PFSK-1 (cell line): ENCODE measurements at regions not wholly inside any gene's neighbourhood (a gene's known extent, or its start where the extent isn't known, plus 50 kb on each side); places are given as distances from the start of the nearest gene placed in this dataset.

ENCODE experiments used
- FOXP2 ChIP-seq: optimal IDR thresholded peaks from 2 replicates; pipeline ENCODE3; 2011; ENCODE audit warnings: borderline replicate concordance, control low read depth, inconsistent platforms; ENCODE audit not compliant: insufficient read depth; ENCODE audit errors: extremely low read length, extremely low read depth
- POLR2AphosphoS5 ChIP-seq: IDR thresholded peaks from 2 replicates; pipeline ENCODE4 v1.6.1; 2012; ENCODE audit warnings: low read depth, mild to moderate bottlenecking, control low read depth, low read length, moderate library complexity
- SIN3A ChIP-seq: IDR thresholded peaks from 2 replicates; pipeline ENCODE4 v1.6.1; 2012; ENCODE audit warnings: mild to moderate bottlenecking, low read length, moderate library complexity, borderline replicate concordance; ENCODE audit not compliant: insufficient read depth
- TAF1 ChIP-seq: IDR thresholded peaks from 2 replicates; pipeline ENCODE4 v1.6.1; 2012; ENCODE audit warnings: low read length, control low read depth, borderline replicate concordance; ENCODE audit not compliant: insufficient read depth
- TF ChIP-seq, protein P1 (sequence below), 2 experiments: IDR thresholded peaks; 2 replicates each; pipeline versions ENCODE4 v1.6.1 to v1.8.0; 2011 to 2012; ENCODE audit warnings: low read depth in 2 of 2, low read length in 2 of 2, control low read depth in 1 of 2, inconsistent platforms in 1 of 2, mild to moderate bottlenecking in 1 of 2, moderate library complexity in 1 of 2; ENCODE audit not compliant: insufficient read depth in 1 of 2

DNA sequence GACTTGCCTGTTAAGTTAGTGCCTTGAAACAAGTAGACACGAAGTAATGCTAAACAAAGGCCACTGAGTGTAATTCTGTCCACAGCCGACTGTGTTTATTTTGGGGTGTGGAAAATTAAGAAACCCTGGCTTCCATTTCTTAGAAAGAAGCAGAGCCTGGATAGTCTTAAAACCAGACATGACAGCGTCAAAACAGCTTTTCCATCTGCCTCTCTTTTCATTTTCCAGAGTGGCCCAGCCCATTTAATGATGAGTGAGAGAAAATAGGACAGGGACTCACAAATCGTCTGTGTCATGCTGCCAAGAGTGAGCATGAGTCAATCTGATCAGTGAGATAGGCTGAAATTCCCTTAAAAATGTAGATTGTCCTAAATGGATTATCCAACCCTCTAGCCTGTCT is 485.9 kb downstream of the JRKL start:
- TF ChIP-seq TAF1: no peak
- TF ChIP-seq, protein P1, sequence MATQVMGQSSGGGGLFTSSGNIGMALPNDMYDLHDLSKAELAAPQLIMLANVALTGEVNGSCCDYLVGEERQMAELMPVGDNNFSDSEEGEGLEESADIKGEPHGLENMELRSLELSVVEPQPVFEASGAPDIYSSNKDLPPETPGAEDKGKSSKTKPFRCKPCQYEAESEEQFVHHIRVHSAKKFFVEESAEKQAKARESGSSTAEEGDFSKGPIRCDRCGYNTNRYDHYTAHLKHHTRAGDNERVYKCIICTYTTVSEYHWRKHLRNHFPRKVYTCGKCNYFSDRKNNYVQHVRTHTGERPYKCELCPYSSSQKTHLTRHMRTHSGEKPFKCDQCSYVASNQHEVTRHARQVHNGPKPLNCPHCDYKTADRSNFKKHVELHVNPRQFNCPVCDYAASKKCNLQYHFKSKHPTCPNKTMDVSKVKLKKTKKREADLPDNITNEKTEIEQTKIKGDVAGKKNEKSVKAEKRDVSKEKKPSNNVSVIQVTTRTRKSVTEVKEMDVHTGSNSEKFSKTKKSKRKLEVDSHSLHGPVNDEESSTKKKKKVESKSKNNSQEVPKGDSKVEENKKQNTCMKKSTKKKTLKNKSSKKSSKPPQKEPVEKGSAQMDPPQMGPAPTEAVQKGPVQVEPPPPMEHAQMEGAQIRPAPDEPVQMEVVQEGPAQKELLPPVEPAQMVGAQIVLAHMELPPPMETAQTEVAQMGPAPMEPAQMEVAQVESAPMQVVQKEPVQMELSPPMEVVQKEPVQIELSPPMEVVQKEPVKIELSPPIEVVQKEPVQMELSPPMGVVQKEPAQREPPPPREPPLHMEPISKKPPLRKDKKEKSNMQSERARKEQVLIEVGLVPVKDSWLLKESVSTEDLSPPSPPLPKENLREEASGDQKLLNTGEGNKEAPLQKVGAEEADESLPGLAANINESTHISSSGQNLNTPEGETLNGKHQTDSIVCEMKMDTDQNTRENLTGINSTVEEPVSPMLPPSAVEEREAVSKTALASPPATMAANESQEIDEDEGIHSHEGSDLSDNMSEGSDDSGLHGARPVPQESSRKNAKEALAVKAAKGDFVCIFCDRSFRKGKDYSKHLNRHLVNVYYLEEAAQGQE (IDR thresholded peaks at IDR 0.05; ENCODE audit: insufficient read depth in 1 of 2, low read depth in 2 of 2, low read length in 2 of 2): no peak
- TF ChIP-seq FOXP2: no peak
- no peak for TF ChIP-seq SIN3A
- no peak for TF ChIP-seq POLR2AphosphoS5

DNA sequence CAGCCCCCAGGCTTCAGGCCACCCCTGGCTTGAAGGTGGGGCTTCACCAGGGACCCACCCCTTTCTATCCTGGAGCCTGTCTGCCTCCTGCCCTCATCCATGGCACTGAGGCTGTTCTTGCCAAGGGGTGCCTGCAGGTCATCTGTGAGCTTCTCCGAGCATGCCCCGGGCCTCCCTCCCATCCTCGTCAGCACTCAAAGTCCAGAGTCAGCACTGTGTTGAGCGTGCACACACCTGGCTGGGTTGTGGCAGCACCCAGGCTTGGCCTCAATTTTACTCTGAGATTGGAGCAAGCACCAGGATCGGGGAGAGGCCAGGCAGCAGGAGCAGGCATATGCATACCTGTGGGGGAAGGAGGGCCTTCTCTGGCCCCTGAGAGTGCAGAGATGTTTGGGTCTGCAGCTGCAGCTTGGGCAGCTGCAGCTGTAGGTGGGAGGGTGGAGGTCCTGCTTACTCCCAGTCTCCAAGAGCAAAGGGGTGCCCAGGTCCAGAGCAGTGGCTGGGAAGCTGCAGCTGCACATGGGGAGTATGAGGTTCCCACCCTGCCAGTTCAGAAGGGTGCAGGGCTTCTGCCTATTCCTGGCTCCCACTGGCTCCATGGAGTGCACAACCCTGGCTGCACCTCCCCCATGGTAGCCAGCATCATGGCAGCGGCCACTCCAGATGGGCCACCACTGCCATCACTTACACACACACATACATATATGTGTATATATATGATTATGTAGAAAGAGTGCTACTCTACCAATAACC is 488.7 kb downstream of the JRKL start:
- no peak for TF ChIP-seq POLR2AphosphoS5

DNA sequence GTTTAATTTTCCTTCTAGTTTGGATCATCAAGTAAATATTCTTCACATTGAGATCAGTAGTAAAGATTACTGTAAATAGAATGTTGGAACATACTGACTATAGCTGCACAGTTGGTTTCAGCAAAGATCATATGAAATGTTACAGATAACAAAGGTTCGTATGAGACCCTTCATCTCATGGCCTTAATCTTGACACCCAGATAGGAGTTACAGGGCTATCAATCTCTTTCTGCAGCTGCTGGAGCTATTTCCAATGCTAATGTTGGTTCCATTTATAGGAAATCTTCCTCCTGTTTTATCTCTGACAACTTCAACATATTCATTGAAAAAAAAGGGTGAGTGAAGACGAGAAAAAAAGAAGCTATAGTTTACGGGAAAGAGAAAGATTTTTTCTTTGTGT is 495.6 kb downstream of the JRKL start:
- TF ChIP-seq, protein P1 (IDR thresholded peaks at IDR 0.05; ENCODE audit: insufficient read depth in 1 of 2, low read depth in 2 of 2, low read length in 2 of 2): no peak
- TF ChIP-seq SIN3A (no peak), FOXP2 (no peak), POLR2AphosphoS5 (no peak), TAF1 (no peak)

GRCh38 chr11:96885912-96886311 is 496.1 kb downstream of the JRKL start:
- TF ChIP-seq, protein P1 (IDR thresholded peaks at IDR 0.05; ENCODE audit: insufficient read depth in 1 of 2, low read depth in 2 of 2, low read length in 2 of 2): no peak
- TF ChIP-seq TAF1: no peak
- TF ChIP-seq POLR2AphosphoS5: no peak
- no peak for TF ChIP-seq FOXP2
- TF ChIP-seq SIN3A: no peak

DNA sequence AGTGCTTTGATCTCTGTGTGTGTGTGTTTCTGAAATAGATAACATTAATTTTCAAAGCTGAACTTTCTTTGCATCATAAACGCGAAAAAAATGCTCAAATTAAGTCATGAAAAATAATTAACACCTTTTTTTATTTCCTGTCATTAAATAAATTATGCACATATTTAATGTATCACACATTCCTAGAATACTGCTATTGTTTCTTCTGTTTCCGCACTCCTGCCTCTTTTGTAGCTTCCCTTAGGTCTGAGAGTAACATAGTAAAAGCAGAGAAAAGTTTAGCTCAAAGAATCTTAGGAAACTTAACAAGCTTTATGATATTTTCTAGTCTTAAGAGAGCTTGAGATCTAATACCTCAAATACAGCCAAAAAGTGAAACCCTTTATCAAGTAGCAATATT is 504.2 kb downstream of the JRKL start:
- no peak for TF ChIP-seq FOXP2
- TF ChIP-seq, protein P1 (IDR thresholded peaks at IDR 0.05; ENCODE audit: insufficient read depth in 1 of 2, low read depth in 2 of 2, low read length in 2 of 2): no peak
- TF ChIP-seq POLR2AphosphoS5: no peak
- no peak for TF ChIP-seq SIN3A
